H9 (cell line): ENCODE measurements at regions not wholly inside any gene's neighbourhood (a gene's known extent, or its start where the extent isn't known, plus 50 kb on each side); places are given as distances from the start of the nearest gene placed in this dataset.

Source experiments
- DNase-seq: peaks from one replicate; pipeline ENCODE4 v3.0.0-alpha.2; 2017
- H2AFZ ChIP-seq: one replicate; pipeline ENCODE4 v1.6.1; 2013; ENCODE audit warnings: mild to moderate bottlenecking, low read length, control low read depth, moderate library complexity
- H2AK5ac ChIP-seq: 2 replicates; pipeline ENCODE4 v1.6.1; 2013; ENCODE audit warnings: low read length, control low read depth, mixed read lengths; ENCODE audit not compliant: insufficient read length
- H2BK120ac ChIP-seq: one replicate; pipeline ENCODE4 v1.6.1; 2013; ENCODE audit warnings: low read depth, mild to moderate bottlenecking, low read length, control low read depth, inconsistent platforms; ENCODE audit not compliant: poor library complexity, severe bottlenecking
- H2BK12ac ChIP-seq: 2 replicates; pipeline ENCODE4 v1.6.1; 2013; ENCODE audit warnings: low read length, control low read depth, mixed read lengths, low read depth; ENCODE audit not compliant: insufficient read length
- H2BK15ac ChIP-seq: 2 replicates; pipeline ENCODE4 v1.6.1; 2013; ENCODE audit warnings: low read depth, low read length, control low read depth
- H2BK20ac ChIP-seq: one replicate; pipeline ENCODE4 v1.6.1; 2013; ENCODE audit warnings: low read depth, mild to moderate bottlenecking, low read length, control low read depth, inconsistent platforms; ENCODE audit not compliant: poor library complexity, severe bottlenecking
- H2BK5ac ChIP-seq: 2 replicates; pipeline ENCODE4 v1.6.1; 2013; ENCODE audit warnings: low read length, control low read depth, mixed read lengths; ENCODE audit not compliant: insufficient read length
- H3K14ac ChIP-seq: 2 replicates; pipeline ENCODE4 v1.6.1; 2013; ENCODE audit warnings: low read length, control low read depth; ENCODE audit not compliant: insufficient read depth
- H3K18ac ChIP-seq: 2 replicates; pipeline ENCODE4 v1.6.1; 2013; ENCODE audit warnings: low read depth, mild to moderate bottlenecking, mixed read lengths, low read length, control low read depth; ENCODE audit not compliant: insufficient read length
- H3K23ac ChIP-seq: 2 replicates; pipeline ENCODE4 v1.6.1; 2013; ENCODE audit warnings: low read length, control low read depth, mixed read lengths, low read depth; ENCODE audit not compliant: insufficient read length
- H3K23me2 ChIP-seq: 2 replicates; pipeline ENCODE4 v1.6.1; 2013; ENCODE audit warnings: low read depth, mild to moderate bottlenecking, mixed read lengths, low read length, control low read depth; ENCODE audit not compliant: insufficient read length, poor library complexity, severe bottlenecking
- H3K27ac ChIP-seq: 2 replicates; pipeline ENCODE4 v1.5.1; 2013; ENCODE audit warnings: low read length, control low read depth, mixed read lengths, low read depth; ENCODE audit not compliant: insufficient read length
- H3K27me3 ChIP-seq: 2 replicates; pipeline ENCODE4 v1.6.1; 2013; ENCODE audit warnings: low read length, control low read depth, inconsistent platforms; ENCODE audit not compliant: insufficient read depth
- H3K4ac ChIP-seq: 2 replicates; pipeline ENCODE4 v1.6.1; 2013; ENCODE audit warnings: low read depth, mild to moderate bottlenecking, control low read depth, inconsistent platforms, low read length, moderate library complexity
- H3K4me1 ChIP-seq: 2 replicates; pipeline ENCODE4 v1.6.1; 2013; ENCODE audit warnings: low read length, control low read depth, inconsistent platforms; ENCODE audit not compliant: insufficient read depth
- H3K4me2 ChIP-seq: 2 replicates; pipeline ENCODE4 v1.6.1; 2013; ENCODE audit warnings: low read length, control low read depth, mixed read lengths; ENCODE audit not compliant: insufficient read length, insufficient read depth
- H3K56ac ChIP-seq: 2 replicates; pipeline ENCODE4 v1.6.1; 2013; ENCODE audit warnings: low read depth, mild to moderate bottlenecking, mixed read lengths, low read length, control low read depth; ENCODE audit not compliant: insufficient read length
- H3K79me1 ChIP-seq: 2 replicates; pipeline ENCODE4 v1.6.1; 2013; ENCODE audit warnings: low read depth, mild to moderate bottlenecking, moderate library complexity, low read length, control low read depth, inconsistent platforms; ENCODE audit not compliant: insufficient read depth, poor library complexity, severe bottlenecking
- H3K79me2 ChIP-seq: 2 replicates; pipeline ENCODE4 v1.6.1; 2013; ENCODE audit warnings: low read length, control low read depth, inconsistent platforms; ENCODE audit not compliant: insufficient read depth
- H3K9ac ChIP-seq: 2 replicates; pipeline ENCODE4 v1.6.1; 2013; ENCODE audit warnings: low read length, control low read depth, mixed read lengths; ENCODE audit not compliant: insufficient read length; ENCODE audit errors: extremely low read depth
- H3K9me3 ChIP-seq: one replicate; pipeline ENCODE4 v1.6.1; 2013; ENCODE audit warnings: low read depth, low read length, inconsistent platforms; ENCODE audit not compliant: control insufficient read depth
- H3T11ph ChIP-seq: one replicate; pipeline ENCODE4 v1.6.1; 2013; ENCODE audit warnings: mild to moderate bottlenecking, low read length, control low read depth, inconsistent platforms
- H4K20me1 ChIP-seq: one replicate; pipeline ENCODE4 v1.6.1; 2013; ENCODE audit not compliant: control insufficient read depth, insufficient read length, insufficient read depth
- H4K5ac ChIP-seq: 2 replicates; pipeline ENCODE4 v1.6.1; 2013; ENCODE audit warnings: low read depth, mild to moderate bottlenecking, mixed read lengths, low read length, control low read depth; ENCODE audit not compliant: insufficient read length
- H4K8ac ChIP-seq: replicated peaks from 2 replicates; pipeline ENCODE4 v1.6.1; 2013; ENCODE audit warnings: low read length, control low read depth, mixed read lengths, low read depth; ENCODE audit not compliant: insufficient read length
- H4K91ac ChIP-seq: 2 replicates; pipeline ENCODE4 v1.6.1; 2013; ENCODE audit warnings: low read depth, mild to moderate bottlenecking, moderate library complexity, mixed read lengths, low read length, control low read depth; ENCODE audit not compliant: insufficient read length
- H3K27ac Mint-ChIP-seq, 3 experiments: 2 replicates in 2 of 3; 3 replicates in 1 of 3; pipeline ENCODE4 v1.8.0; 2020 to 2021; ENCODE audit warnings: mixed read lengths in 3 of 3, mild to moderate bottlenecking in 1 of 3, moderate library complexity in 1 of 3
- H3K27me3 Mint-ChIP-seq: 2 replicates; pipeline ENCODE4 v1.8.0; 2021; ENCODE audit warnings: low read depth, mild to moderate bottlenecking, moderate library complexity, mixed read lengths
- H3K36me3 Mint-ChIP-seq, 3 experiments: 2 replicates in 2 of 3; 3 replicates in 1 of 3; pipeline ENCODE4 v1.8.0; 2020 to 2021; ENCODE audit warnings: low read depth in 3 of 3, mixed read lengths in 3 of 3; ENCODE audit not compliant: insufficient read depth in 1 of 3
- H3K4me1 Mint-ChIP-seq, 2 experiments: 2 replicates each; pipeline ENCODE4 v1.8.0; 2020; ENCODE audit warnings: mixed read lengths in 2 of 2
- H3K4me3 Mint-ChIP-seq, 2 experiments: 2 replicates in 1 of 2; 3 replicates in 1 of 2; pipeline ENCODE4 v1.8.0; 2020 to 2021; ENCODE audit warnings: mild to moderate bottlenecking in 2 of 2, mixed read lengths in 2 of 2, moderate library complexity in 1 of 2
- H3K9me3 Mint-ChIP-seq, 2 experiments: 2 replicates in 1 of 2; 3 replicates in 1 of 2; pipeline ENCODE4 v1.8.0; 2020; ENCODE audit warnings: mild to moderate bottlenecking in 2 of 2, mixed read lengths in 2 of 2, moderate library complexity in 1 of 2
- CTCF ChIP-seq: fragments of 200-600 bp; sonication (generic); conservative IDR thresholded peaks from 3 replicates; pipeline ENCODE4 v1.8.0; 2021; ENCODE audit warnings: antibody characterized with exemption, mild to moderate bottlenecking
- WGBS: extraction: QIAGEN DNeasy Blood & Tissue Kit; methylation state at CpG from one replicate; pipeline ENCODE4 v1.1.7; 2013; ENCODE audit warnings: missing lambda C conversion rate, low lambda C conversion rate, mixed read lengths; ENCODE audit not compliant: insufficient read length; ENCODE audit errors: extremely low coverage; 5-methylcytosine and 5-hydroxymethylcytosine counted together

- no peak overlapping the region for H3K18ac ChIP-seq
- no peak overlapping the region for H2AFZ ChIP-seq
- H2BK120ac ChIP-seq, result no peak overlapping the region
- no peak overlapping the region for H3T11ph ChIP-seq
- no peak for DNase-seq
- no peak overlapping the region for H2BK12ac ChIP-seq
- no peak overlapping the region for H3K4me2 ChIP-seq
- no peaks in the 10 kb centered on the region for H3K79me2 ChIP-seq
- H3K27me3 Mint-ChIP-seq, result no peaks in the 10 kb centered on the region
- H2BK5ac ChIP-seq, result no peak overlapping the region
- H3K23ac ChIP-seq, result no peak overlapping the region
- H4K5ac ChIP-seq, result no peak overlapping the region
- no peaks in the 10 kb centered on the region for H3K9me3 ChIP-seq
- H3K27me3 ChIP-seq, result no peaks in the 10 kb centered on the region
- H3K56ac ChIP-seq, result no peak overlapping the region
- no peak overlapping the region for H3K4me3 Mint-ChIP-seq
- TF ChIP-seq CTCF, result no peak
- H3K27ac Mint-ChIP-seq, result no peak overlapping the region; a peak in 1 of 7 replicates
- H3K4ac ChIP-seq, result no peak overlapping the region
- no peak overlapping the region for H2BK15ac ChIP-seq
- H2AK5ac ChIP-seq, result no peak overlapping the region
- no peaks in the 10 kb centered on the region for H3K36me3 Mint-ChIP-seq
- no peak overlapping the region for H4K91ac ChIP-seq
- WGBS, result no CpG with 5 or more reads among the region's 3 CpGs
- H2BK20ac ChIP-seq, result no peak overlapping the region
- H3K79me1 ChIP-seq, result no peaks in the 10 kb centered on the region
- H3K9ac ChIP-seq, result no peak overlapping the region
- H4K20me1 ChIP-seq, result no peaks in the 10 kb centered on the region
- H3K14ac ChIP-seq, result no peak overlapping the region
- H3K9me3 Mint-ChIP-seq, result no peaks in the 10 kb centered on the region
- no peaks in the 10 kb centered on the region; the same call in 1 of the 2 replicates for H3K4me1 ChIP-seq
- H3K27ac ChIP-seq, result no peak overlapping the region
- H3K23me2 ChIP-seq, result no peaks in the 10 kb centered on the region
- H4K8ac ChIP-seq, result no peak overlapping the region
- H3K4me1 Mint-ChIP-seq, result peaks cover 13% of the 10 kb centered on the region in 2 experiments
Measured at GRCh38 chr1:198907423-198907746, 268.5 kb downstream of the PTPRC start.
